ENCODE measurements at regions not wholly inside any gene's neighbourhood (a gene's known extent, or its start where the extent isn't known, plus 50 kb on each side); places are given as distances from the start of the nearest gene placed in this dataset.

- POLR2A ChIA-PET = no interaction called here
- TF ChIP-seq PRDM1 (tag by site-specific recombination; IDR thresholded peaks at IDR 0.05) = 0 out of 2 replicates have a peak, but pooled peaks have one; percentile 6
- no peak for TF ChIP-seq ATF2 (tag by site-specific recombination; IDR thresholded peaks at IDR 0.05; ENCODE audit: low read depth)
- Histone ChIP-seq H3K4me1 (ENCODE audit: control insufficient read depth, insufficient read depth, low read length) (peaks cover 12% of the 10 kb centered on the region), H3K4me3 (ENCODE audit: low read depth, low read length) (no peak overlapping the region), H3K9me3 (ENCODE audit: control insufficient read depth, insufficient read depth, low read depth, low read length) (no peaks in the 10 kb centered on the region), H3K36me3 (ENCODE audit: control insufficient read depth in 2 of 2, insufficient read depth in 1 of 2, low read length in 2 of 2) (no peaks in the 10 kb centered on the region), H3K27ac (ENCODE audit: extremely low read depth, low read depth, low read length) (no peak overlapping the region)
- CTCF ChIA-PET = no interaction called here
Measured at GRCh38 chr2:19500126-19500525, 141.7 kb upstream of the OSR1 start.

DNA sequence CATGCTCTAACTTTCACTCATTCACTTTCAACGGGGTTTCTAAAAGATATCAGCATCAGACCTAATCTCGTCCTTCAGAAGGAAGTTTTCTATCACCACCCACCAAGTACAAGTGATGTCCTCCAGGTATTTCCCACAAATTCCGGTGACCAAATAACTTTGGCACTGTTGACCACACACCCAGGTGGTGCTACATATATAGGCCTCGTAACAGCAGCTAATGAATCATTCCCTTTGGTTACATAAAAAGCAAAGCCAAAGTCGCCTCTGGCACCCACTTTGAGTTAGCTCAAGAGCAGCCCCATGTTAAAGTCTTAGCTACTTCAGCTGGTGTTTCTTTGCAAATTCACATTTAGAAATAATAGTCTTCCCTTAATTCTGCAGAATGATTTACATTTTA, 138.2 kb upstream of the OSR1 start:
- Histone ChIP-seq H3K4me1 (ENCODE audit: control insufficient read depth, insufficient read depth, low read length) (no peaks in the 10 kb centered on the region), H3K36me3 (ENCODE audit: control insufficient read depth in 2 of 2, insufficient read depth in 1 of 2, low read length in 2 of 2) (no peaks in the 10 kb centered on the region), H3K4me3 (ENCODE audit: low read depth, low read length) (no peak overlapping the region), H3K27ac (ENCODE audit: extremely low read depth, low read depth, low read length) (no peak overlapping the region), H3K9me3 (ENCODE audit: control insufficient read depth, insufficient read depth, low read depth, low read length) (no peaks in the 10 kb centered on the region)
- TF ChIP-seq ZNF274 (IDR thresholded peaks at IDR 0.05; ENCODE audit: low read length) = no peak
- no peak for TF ChIP-seq ZNF274 (tag by site-specific recombination; IDR thresholded peaks at IDR 0.05; ENCODE audit: borderline replicate concordance)
- ChIA-PET CTCF (no interaction called here), POLR2A (no interaction called here)

DNA sequence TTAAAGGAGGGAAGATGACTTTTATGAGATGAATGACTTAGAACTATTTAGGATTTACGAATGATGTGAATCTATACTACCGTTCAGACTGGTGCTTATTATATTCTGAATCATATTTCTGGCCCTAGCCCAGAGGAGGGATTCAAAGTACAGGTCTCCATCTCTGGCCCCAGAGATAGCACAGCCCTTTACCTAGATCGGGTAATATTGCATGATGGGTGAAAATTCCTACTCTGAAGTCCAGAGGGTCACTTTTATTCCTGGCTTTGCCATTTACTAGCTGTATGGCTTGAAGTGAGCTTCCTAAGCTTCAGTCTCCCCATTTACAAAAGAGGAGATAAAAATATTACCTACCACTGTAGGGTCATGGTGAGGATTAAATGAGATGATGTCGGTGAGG, 135.8 kb upstream of the OSR1 start:
- H3K27ac ChIP-seq (ENCODE audit: extremely low read depth, low read depth, low read length) = no peak overlapping the region
- POLR2A ChIA-PET = no interaction called here

DNA sequence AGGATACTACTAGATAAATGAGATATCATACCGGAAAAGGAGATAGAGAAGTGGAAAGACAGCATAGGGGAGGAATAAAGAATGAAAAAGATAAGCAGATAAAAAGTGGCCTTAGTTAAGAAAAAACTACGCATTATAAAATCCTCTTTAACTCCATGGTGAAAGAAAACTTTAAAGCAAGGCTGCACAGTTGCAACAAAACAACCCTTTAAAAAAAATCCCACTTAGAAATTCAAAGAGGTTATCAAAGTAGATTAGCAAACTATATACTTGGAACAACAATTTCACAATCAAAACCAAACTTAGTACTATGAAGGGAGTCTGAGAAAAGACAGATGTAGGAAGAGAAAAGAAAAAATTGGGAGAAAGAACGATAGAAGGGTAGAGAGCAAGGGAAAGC, 133.4 kb upstream of the OSR1 start:
- Histone ChIP-seq H3K27ac (ENCODE audit: extremely low read depth, low read depth, low read length) (no peak overlapping the region), H3K4me3 (ENCODE audit: low read depth, low read length) (no peak overlapping the region), H3K36me3 (ENCODE audit: control insufficient read depth in 2 of 2, insufficient read depth in 1 of 2, low read length in 2 of 2) (no peaks in the 10 kb centered on the region), H3K9me3 (ENCODE audit: control insufficient read depth, insufficient read depth, low read depth, low read length) (no peaks in the 10 kb centered on the region), H3K4me1 (ENCODE audit: control insufficient read depth, insufficient read depth, low read length) (no peaks in the 10 kb centered on the region)
- ChIA-PET CTCF (interaction anchor here (0.7 kb wide), 1 partner anchor 372 kb away, joined by 3 read pairs; no protein-coding TSS in a partner anchor), POLR2A (no interaction called here)
- TF ChIP-seq SETDB1 (IDR thresholded peaks at IDR 0.05; ENCODE audit: insufficient read length, low read length) = no peak
- TF ChIP-seq MEIS1 (CRISPR knock-in tag; IDR thresholded peaks at IDR 0.05; ENCODE audit: borderline replicate concordance) = no peak
- no peak for TF ChIP-seq GLI4 (tag by site-specific recombination; IDR thresholded peaks at IDR 0.05)
- no peak for TF ChIP-seq ZNF777 (tag by site-specific recombination; IDR thresholded peaks at IDR 0.05; ENCODE audit: borderline replicate concordance)
- no peak for TF ChIP-seq ZNF626 (tag by site-specific recombination; IDR thresholded peaks at IDR 0.05)
- no peak for TF ChIP-seq ZNF768 (tag by site-specific recombination; IDR thresholded peaks at IDR 0.05)
- no peak for TF ChIP-seq HOXC10 (CRISPR knock-in tag; IDR thresholded peaks at IDR 0.05)
- TF ChIP-seq ZNF394 (tag by site-specific recombination; IDR thresholded peaks at IDR 0.05; ENCODE audit: borderline replicate concordance) = no peak
- no peak for TF ChIP-seq ZFP37 (tag by site-specific recombination; IDR thresholded peaks at IDR 0.05)
- TF ChIP-seq SALL2 (tag by site-specific recombination; IDR thresholded peaks at IDR 0.05; ENCODE audit: borderline replicate concordance) = no peak
- TF ChIP-seq, protein P1, sequence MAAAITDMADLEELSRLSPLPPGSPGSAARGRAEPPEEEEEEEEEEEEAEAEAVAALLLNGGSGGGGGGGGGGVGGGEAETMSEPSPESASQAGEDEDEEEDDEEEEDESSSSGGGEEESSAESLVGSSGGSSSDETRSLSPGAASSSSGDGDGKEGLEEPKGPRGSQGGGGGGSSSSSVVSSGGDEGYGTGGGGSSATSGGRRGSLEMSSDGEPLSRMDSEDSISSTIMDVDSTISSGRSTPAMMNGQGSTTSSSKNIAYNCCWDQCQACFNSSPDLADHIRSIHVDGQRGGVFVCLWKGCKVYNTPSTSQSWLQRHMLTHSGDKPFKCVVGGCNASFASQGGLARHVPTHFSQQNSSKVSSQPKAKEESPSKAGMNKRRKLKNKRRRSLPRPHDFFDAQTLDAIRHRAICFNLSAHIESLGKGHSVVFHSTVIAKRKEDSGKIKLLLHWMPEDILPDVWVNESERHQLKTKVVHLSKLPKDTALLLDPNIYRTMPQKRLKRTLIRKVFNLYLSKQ (tag by site-specific recombination; IDR thresholded peaks at IDR 0.05; ENCODE audit: borderline replicate concordance) = no peak
- TF ChIP-seq ZNF423 (tag by site-specific recombination; IDR thresholded peaks at IDR 0.05) = no peak

More for the DNA sequence above, 135.8 kb upstream of the OSR1 start:
- CTCF ChIA-PET = no interaction called here
- Histone ChIP-seq H3K36me3 (ENCODE audit: control insufficient read depth in 2 of 2, insufficient read depth in 1 of 2, low read length in 2 of 2) (no peaks in the 10 kb centered on the region), H3K4me3 (ENCODE audit: low read depth, low read length) (no peak overlapping the region), H3K4me1 (ENCODE audit: control insufficient read depth, insufficient read depth, low read length) (no peaks in the 10 kb centered on the region), H3K9me3 (ENCODE audit: control insufficient read depth, insufficient read depth, low read depth, low read length) (no peaks in the 10 kb centered on the region)
- no peak for TF ChIP-seq ZFP37 (tag by site-specific recombination; IDR thresholded peaks at IDR 0.05)
- TF ChIP-seq, protein P2, sequence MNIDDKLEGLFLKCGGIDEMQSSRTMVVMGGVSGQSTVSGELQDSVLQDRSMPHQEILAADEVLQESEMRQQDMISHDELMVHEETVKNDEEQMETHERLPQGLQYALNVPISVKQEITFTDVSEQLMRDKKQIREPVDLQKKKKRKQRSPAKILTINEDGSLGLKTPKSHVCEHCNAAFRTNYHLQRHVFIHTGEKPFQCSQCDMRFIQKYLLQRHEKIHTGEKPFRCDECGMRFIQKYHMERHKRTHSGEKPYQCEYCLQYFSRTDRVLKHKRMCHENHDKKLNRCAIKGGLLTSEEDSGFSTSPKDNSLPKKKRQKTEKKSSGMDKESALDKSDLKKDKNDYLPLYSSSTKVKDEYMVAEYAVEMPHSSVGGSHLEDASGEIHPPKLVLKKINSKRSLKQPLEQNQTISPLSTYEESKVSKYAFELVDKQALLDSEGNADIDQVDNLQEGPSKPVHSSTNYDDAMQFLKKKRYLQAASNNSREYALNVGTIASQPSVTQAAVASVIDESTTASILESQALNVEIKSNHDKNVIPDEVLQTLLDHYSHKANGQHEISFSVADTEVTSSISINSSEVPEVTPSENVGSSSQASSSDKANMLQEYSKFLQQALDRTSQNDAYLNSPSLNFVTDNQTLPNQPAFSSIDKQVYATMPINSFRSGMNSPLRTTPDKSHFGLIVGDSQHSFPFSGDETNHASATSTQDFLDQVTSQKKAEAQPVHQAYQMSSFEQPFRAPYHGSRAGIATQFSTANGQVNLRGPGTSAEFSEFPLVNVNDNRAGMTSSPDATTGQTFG (tag by site-specific recombination; IDR thresholded peaks at IDR 0.05; ENCODE audit: borderline replicate concordance) = no peak
